Fibroblast of villous mesenchyme (primary cell): ENCODE measurements at regions not wholly inside any gene's neighbourhood (a gene's known extent, or its start where the extent isn't known, plus 50 kb on each side); places are given as distances from the start of the nearest gene placed in this dataset.

ENCODE experiments used
- DNase-seq: peaks from one replicate; pipeline ENCODE4 v3.0.0-alpha.2; 2010; ENCODE audit warnings: low read depth
- H3K4me3 ChIP-seq: 2 replicates; pipeline ENCODE4 v1.5.1; 2011; ENCODE audit warnings: low read depth, mild to moderate bottlenecking, low read length
- CTCF ChIP-seq: IDR thresholded peaks from 2 replicates; pipeline ENCODE4 v1.5.1; 2012; ENCODE audit warnings: low read depth, mild to moderate bottlenecking, low read length; ENCODE audit not compliant: insufficient read depth

GRCh38 chr14:66152302-66152701, 333.9 kb upstream of the CCDC196 start:
- TF ChIP-seq CTCF = no peak
- H3K4me3 ChIP-seq = no peak overlapping the region
- no peak for DNase-seq

DNA sequence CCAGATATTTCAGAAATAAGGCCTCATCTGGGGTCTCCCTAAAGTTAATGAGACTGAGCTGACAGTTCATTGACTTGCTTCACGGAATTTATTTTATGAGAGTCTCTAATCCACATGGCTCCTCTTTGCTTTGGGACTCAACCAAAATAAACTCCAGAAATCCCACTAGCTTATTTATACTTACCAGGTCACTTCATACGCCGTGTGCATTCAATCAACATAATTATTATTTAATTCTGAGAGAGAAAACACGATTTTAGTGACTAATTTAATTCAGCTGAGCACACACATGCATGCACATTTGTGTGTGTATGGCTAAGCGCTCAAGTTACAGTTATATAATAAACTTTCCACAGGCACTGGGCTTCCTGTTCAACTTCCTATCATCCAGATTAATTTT, 333.4 kb upstream of the CCDC196 start:
- no peak for DNase-seq
- no peak for TF ChIP-seq CTCF
- no peak overlapping the region for H3K4me3 ChIP-seq

DNA sequence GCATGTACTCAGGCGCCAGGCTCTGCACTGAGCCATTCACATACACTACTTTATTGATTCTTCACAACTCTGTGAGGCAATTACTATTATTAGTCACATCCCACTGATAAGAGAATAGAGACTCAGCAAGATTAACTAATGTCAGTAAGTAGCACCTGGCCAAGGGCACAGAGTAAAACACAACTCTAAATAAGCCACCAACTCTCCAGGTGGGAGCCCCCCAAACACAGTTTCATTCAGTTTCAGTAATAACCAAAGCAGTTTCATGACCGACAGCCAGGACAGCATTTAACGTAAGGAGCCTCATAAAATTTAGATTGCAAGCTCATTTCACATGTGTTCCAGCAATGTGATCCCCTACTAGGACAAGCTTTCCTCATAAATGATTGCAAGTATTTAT, 323.1 kb upstream of the CCDC196 start:
- no peak for TF ChIP-seq CTCF
- DNase-seq = no peak
- no peak overlapping the region for H3K4me3 ChIP-seq

DNA sequence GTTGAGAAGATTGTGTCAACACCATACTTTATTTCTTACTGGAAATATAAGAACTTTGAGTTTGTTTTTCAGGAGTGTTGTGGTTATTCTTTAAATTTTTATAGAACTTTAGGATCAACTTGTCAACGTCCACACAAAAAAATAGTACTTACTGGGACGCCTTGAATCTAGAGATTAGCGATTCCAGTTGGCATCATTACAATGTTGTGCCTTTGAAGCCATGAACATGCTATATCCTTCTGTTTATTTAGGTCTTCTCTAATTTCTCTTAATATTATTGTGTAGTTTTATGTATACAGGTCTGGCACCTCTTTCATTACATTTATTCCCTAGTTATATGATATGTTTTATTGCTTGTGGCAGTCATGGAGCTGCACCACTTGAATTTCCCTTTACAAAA, 320.8 kb upstream of the CCDC196 start:
- no peak for TF ChIP-seq CTCF
- DNase-seq = no peak
- H3K4me3 ChIP-seq = no peak overlapping the region

DNA sequence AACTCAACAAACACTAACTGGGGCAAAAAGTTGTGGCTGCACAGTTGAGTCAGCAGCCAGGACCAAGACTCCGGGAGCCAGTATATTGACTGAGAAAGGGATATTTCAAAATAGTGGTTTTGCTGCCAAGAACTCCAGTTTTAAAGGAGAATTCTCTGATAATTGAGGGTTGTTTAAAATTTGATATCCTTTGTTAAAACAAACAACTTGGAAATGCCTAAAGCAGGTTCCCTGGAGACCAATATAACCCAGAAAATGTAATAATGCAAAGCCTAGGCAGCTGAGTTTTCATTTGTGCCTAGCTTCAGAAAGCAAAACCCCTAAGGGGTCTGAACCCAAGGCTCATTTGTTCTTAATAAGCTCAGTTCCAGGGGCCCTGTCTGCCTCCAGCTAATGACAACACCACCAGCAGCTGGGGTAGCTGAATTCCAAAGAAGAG, 311.7 kb upstream of the CCDC196 start:
- no peak for DNase-seq
- no peak overlapping the region for H3K4me3 ChIP-seq
- TF ChIP-seq CTCF = no peak

DNA sequence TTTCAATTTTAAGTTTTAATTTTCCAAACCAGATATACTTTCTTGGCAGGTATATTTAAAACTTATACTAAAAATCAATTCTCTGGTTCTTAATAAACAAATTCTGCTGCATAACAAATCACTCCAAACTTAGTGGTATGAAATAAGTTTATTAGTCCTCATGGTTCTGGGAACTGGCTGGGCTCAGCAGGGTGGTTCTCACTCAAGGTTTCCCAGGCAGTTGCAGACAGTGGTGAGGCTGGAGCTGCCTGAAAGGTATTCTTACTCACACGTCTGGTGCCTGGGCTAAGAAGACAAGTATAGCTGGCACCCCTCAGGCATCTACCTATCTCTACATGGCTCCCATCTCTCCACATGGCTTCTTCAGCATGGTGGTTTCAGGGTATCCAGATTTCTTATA, 308.2 kb upstream of the CCDC196 start:
- no peak for DNase-seq
- H3K4me3 ChIP-seq = no peak overlapping the region
- no peak for TF ChIP-seq CTCF

GRCh38 chr14:66196670-66197069, 289.5 kb upstream of the CCDC196 start:
- no peak for DNase-seq
- H3K4me3 ChIP-seq = no peak overlapping the region
- TF ChIP-seq CTCF = no peak
